HG03342 (cell line): ENCODE measurements at regions not wholly inside any gene's neighbourhood (a gene's known extent, or its start where the extent isn't known, plus 50 kb on each side); places are given as distances from the start of the nearest gene placed in this dataset.

Experiments
- ATAC-seq: cut with Tn5 transposase; IDR thresholded peaks from one replicate; pipeline ENCODE4 v1.9.1; 2021; ENCODE audit warnings: mild to moderate bottlenecking, moderate library complexity; ENCODE audit not compliant: unreplicated experiment

DNA sequence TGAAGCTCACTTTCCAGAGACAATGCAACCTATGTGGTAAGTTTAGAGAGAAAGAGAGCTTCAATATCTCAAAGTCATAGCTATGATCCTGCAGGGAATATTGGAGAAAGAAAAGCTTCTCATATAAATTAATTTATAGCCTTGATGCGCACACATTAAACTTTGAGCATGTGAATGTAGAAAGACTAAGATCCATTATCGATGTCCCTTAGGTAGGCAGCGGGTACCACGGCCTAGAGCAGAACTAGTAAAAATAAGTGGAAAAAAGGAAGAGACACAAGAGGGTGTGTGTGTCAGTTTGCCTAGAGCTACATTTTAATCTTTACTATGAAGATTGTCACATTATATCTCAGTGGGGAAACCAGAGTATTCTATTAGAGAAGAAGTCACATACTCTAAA is 685.6 kb downstream of the AMY1C start:
- no peak for ATAC-seq

DNA sequence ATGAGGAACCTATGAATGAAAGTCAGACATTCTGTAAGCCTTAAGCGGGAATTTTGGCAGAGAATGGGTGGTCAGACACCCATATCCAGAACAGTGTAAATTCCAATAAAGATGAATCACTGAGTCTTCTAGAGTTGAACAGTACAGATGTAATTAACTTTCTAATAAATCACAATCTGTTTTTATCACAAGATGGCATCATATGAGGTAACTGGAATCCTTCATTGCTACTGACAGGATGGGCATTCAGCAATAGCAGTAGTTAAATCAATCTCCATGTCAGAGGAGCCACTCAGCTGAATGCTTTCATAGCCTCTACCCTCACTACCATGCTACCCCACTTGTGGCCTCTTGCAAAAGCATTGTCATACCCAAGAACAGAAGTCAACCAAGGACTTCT is 690.3 kb downstream of the AMY1C start:
- ATAC-seq: no peak

DNA sequence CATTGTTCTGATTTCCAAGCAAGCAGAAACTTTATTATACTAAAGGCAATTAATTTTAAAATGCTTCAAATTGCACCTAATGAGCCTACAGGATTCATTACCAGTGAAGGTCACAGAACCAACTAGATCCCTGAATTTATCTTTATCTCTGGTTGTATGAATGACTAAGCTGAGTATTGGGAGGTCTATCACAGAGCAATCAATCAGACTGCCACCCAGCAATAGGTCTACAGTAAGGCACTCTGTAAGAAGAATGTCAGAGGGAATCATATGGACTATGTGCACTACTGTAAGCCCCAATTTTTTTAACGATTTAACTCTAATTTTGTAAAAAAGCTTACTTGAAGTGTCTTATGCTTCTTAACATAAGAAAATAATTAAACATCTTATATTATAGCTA is 707.0 kb downstream of the AMY1C start:
- ATAC-seq: no peak

DNA sequence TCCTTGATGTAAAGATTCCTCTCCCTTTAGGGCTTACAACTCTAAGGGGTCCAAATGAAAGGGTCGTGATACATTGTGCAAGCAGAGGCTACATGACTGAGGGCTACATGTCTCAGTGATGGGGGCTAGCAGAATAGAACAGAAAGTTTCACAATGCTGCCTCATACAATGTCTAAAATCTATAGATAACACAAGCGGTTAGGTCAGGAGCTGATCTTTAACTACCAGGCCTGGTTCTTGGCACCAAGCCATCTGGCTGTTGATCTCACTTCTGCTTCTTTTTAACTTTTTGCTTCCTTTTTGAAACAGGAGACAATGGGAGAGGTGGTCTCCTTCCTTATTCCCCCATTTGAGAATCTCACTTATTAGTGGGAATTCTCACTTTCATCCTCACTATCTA is 710.2 kb downstream of the AMY1C start:
- no peak for ATAC-seq

DNA sequence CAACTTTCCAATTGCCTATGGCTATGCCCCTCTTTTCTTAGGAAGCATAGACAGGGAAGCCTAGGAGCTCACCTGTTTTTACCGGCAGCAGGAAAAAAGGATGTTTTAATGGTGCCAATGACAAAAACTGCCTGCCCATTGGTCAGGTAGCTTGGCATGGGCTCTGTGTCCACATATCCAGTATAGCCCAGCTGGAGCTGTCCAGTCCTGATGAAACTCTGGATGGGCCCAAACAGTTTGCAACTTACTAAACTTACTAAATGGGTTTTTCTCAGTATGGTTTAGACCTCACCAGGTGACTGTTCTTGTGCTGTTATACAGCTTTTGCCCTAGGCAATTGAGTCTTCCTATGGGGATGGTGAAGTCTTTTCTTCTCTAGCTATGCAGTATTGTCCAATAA is 711.2 kb downstream of the AMY1C start:
- no peak for ATAC-seq

DNA sequence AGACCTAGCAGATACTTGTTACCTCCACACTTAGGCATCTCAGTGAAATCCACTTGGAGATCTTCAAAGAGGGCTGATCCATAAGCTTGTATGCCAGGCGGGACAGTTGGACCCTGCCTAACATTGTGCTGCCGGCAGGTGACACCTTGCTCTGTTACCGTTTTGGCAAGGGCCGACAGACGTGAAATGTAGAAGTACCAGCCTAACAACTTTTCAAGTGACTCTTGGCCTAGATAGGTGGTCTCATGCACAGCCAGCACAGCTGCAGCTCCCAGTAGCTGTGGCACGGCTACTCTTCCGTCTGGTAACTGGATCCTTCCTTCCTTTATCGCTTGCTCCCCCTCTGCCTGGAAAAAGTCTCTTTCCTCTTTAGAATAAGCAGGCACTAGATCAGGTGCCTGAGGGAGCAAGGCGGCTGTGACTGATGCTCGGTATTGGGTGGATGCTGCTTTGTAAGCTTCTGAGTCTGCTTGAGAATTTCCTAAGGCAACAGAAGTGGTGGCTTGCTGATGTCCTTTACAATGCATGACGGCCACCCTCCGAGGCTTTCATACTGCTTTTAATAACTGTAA is 713.5 kb downstream of the AMY1C start:
- ATAC-seq: no peak

DNA sequence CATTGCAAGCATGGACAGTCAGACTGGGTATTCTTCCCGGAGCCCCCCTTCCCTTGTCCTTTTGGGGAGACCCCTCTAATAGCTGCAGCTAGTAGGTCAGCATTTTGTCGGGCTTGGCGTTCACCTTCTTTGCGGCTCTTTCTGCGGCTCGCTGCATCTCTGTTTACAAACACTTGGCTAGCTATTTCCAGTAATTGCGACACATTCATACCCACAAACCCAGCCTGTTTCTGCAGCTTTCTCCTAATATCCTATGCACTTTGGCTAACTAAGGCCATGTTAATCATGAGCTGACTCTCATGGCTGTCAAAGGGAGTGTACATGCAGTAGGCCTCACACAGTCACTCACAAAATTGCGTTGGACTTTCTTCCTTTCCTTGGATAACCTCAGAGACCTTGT is 716.4 kb downstream of the AMY1C start:
- no peak for ATAC-seq

DNA sequence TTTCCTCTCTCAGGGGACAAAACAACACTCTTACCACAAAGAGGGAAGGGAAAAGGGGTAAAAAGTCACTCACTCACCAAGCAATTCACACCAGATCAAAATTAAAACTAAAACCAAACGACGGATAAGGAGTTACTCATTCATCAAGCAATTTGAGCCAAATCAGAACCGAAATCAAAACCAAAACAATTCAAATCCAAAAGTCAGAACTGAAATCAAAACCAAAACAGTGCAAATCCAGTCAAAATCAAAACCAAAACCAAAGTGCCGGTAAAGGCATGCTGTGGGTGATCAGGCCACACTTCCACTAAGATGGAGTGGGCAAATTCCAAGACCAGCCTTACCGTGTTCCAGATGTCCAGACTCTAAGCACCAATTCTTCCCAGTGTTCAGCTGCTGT is 717.9 kb downstream of the AMY1C start:
- ATAC-seq: peak; percentile 63

DNA sequence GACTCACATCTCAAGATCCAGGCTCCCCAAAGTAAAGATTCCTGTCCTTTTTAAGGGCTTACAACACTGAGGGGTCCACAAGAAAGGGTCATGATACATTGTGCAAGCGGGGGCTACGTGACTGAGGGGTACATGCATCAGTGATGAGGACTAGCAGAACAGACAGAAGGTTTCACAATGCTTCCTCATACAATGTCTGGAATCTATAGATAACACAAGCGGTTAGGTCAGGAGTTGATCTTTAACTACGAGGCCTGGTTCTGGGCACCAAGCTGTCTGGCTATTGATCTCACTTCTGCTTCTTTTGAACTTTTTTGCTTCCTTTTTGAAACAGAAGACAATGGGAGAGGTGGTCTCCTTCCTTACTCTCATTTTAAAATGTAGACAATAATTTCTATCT is 718.6 kb downstream of the AMY1C start:
- ATAC-seq: peak; percentile 52

DNA sequence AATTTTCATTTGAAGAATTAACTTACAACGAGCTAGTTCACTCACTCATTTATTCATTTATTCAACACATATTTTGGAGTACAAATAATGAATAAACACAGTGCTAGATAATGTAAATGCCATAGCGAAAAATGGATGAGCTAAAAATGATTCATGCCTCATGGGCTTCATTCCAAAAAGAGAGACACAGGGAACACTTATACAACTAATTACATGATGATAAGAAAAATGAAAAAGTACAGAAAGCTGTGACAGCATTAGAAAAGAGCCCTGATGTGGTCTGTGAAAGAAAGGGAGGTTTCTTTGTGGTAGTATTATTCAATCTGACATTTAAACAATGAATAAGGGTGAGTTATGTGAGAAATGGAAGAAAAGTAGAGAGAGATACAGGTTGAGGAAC is 726.4 kb downstream of the AMY1C start:
- no peak for ATAC-seq

DNA sequence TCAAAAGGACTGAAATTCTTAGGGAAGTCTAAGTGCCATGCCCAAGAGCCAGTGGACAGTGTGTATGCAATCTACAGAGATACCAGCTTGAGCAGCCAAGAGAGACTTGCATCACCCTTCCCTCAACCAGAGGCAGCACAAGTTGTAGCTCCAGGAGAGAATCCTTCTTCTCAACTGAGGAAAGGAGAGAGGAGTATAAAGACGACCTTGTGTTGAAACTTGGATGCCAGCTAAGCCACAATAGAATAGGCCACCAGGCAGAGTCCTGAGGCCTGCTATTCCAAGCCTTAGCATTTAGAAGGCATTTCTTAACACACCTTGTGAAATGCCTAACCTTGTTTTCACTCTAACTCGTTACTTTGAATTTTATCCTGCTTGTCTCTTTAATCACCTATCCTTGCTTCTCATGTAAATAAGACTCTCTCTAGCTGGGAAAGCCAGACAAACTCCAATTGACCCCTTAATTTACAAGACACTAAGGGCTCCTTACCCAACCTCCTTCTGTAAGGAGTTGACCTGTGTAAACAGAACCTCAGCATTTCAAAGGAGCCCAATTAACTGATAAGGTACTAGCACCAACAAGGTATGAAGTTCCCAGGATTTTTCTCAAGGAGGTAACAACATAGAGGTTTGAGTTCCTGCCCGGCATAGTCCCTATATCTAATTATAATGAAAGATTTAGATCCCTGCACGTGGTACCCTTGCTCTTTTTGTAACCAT is 738.8 kb downstream of the AMY1C start:
- no peak for ATAC-seq

DNA sequence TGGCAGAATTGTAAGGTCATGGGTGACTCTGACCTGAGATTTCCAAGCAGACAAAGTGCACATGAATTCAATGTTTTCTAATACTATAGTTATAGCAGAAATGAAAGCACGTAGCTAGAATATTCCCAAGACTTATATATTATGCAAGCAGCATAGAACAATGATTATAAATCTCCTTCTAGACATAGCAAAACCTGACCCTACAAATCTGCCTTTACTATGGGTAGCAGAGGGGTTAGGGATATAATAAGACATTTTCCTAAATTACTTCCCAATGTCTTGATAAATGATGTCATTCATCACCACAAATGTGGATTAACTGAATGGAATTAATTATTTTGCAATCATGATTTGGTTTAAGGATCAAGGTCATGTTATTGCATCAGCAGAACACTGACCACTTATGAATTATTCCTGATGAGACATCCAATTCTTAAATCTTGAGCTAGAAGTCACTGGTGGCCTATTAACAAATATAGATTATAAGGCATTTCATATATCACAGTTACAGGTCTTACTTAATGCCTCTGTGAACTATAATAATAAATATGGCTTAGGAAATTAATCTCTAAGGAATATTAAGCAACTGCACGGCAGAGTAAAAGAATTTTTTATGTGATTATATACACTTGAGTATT is 776.6 kb downstream of the AMY1C start:
- no peak for ATAC-seq

DNA sequence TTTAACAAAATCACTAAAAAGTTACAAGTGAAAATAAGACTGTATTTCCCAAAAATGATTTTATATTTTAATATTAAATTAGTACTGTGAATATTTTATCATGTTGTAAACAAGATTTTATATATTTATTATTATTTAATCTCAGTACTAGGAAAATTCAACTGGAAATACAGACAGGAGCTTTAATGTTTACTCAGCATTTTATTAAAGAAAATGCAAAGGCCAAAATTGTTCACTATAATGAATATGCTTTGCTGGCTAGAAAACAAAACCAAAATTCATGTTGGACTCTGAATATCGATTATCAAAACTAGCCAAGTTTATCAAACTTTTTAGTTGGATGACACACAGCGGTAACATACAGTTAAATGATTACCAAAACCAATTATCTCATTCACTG is 782.3 kb downstream of the AMY1C start:
- no peak for ATAC-seq

DNA sequence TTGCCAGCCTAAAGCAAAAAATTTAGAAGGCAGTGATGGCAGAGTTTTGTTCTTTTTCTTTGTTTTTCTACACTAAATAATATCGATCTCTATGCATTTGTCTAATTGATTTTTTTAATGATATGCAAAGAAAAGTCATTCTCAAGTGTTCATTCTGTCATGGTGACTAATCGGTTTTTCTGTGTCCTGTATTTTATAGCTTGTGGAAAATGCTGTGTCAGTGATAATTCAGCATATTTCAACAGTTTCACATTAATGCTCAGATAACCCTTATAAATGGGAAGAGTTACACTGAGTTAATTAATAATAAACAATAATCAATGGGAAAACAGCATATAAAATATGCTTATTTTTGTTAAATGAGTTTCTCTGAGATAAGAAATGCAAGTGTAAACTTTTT is 824.9 kb downstream of the AMY1C start:
- no peak for ATAC-seq

DNA sequence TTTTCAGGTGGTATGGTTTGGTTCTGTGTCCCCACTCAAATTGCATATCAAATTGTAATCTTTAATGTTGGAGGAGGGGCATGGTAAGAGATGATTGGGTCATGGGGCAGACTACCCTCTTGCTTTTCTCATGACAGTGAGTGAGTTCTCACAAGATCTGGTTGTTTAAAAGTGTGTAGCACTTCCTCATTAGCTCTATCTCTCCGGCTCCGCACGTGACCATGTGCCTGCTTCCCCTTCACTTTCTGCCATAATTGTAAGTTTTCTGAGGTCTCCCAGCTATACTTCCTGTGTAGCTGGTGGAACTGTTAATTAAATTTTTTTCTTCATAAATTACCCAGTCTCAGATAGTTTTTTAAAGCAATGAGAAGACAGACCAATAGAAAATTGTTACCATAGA is 843.2 kb downstream of the AMY1C start:
- ATAC-seq: peak; percentile 68

DNA sequence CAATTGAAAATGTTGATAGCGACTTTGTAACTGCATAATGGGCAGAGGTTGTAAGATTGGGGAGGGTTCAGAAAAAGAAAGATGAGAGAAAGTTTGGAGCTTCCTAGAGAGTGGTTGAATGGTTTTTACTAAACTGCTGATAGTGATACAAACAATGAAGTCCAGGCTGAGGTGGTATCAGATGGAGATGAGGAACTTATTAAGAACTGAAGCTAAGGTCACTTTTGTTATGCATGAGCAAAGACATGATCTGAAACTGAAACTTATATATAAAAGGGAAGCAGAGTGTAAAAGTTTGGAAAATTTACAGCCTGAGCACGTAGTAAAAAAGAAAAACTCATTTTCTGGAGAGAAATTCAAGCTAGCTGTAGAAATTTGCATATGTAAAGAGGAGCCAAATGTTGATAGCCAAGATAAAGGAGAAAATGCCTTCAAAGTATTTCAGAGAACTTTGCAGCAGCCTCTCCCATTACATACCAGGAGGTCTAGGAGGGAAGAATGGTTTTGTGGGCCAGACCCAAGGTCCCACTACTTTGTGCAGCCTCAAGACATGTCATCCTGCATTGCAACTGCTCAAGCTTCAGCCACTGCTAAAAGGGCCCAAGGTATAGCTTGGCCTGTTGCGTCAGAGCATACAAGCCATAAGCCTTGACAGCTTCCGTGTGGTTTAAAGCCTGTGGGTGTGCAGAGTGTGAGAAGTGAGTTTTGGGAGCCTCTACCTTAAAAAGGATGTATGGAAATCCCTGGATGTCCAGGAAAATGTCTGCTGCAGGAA is 843.9 kb downstream of the AMY1C start:
- peak; percentile 52 for ATAC-seq

DNA sequence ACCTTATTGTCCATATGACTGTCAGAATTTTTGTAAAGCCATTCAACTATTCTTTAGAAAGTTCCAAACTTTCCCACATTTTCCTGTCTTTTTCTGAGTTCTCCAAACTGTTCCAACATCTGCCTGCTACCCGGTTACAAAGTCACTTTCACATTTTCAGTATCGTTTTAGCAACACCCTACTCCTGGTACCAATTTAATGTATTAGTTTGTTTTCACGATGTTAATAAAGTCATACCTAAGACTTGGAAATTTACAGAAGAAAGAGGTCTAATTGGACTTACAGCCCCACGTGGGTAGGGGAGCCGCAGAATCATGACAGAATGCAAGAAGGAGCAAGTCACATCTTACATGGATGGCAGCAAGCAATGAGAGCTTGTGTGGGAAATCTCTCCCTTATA is 867.8 kb downstream of the AMY1C start:
- ATAC-seq: no peak

DNA sequence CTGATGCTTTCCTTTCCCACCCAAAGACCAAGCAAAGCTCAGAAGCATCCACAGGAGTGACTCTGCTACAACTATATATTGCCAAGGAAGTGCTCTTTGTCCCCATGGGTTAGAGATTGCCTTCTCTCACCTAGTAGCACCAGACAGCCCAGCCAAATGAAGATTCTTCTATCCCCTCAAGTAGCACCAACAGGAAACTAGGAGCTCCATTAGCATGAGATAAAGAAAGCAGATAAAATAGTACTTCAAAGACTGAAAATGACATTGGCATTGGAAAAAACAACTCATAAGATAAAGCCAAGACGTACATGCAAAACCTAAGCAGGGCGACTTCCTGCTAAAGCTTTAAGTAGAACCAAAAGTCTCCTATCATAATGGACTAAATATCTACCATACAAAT is 871.5 kb downstream of the AMY1C start:
- ATAC-seq: no peak

DNA sequence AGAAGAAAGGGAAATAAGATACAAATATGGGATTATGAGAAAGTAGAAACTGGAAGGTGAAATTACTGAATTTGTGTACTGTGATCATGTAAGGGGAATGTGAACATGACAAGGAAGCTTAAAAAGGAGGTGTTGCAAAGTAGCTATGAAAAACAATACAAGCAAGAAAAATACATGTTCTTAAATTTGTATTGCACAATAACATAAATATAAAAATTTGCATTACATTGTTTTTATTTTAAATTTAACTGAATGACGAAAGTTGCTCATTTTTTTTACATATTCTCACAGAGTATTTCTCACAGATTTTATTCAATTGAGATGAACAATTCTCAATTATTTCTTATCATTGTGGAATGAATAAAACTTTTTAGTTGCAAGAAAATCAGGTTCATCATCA is 874.8 kb downstream of the AMY1C start:
- ATAC-seq: no peak

DNA sequence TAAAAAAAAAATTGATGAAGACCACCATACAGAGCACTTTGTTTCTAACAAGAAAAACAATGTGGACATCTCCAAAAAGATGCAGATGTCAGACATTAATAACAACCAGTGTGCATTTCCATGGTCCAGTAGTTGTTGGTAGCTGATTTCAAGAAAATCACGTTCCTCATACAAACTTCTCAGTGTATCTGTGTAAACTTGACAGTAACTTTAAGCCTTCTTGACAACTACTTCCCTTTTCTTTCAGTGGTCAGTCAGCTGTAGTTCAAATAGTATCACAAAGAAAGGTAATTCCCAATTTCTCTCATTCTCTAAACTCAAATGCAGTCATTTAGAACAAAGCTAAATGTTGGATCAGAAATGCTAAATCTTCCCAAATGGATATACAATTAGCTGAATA is 879.9 kb downstream of the AMY1C start:
- ATAC-seq: no peak

DNA sequence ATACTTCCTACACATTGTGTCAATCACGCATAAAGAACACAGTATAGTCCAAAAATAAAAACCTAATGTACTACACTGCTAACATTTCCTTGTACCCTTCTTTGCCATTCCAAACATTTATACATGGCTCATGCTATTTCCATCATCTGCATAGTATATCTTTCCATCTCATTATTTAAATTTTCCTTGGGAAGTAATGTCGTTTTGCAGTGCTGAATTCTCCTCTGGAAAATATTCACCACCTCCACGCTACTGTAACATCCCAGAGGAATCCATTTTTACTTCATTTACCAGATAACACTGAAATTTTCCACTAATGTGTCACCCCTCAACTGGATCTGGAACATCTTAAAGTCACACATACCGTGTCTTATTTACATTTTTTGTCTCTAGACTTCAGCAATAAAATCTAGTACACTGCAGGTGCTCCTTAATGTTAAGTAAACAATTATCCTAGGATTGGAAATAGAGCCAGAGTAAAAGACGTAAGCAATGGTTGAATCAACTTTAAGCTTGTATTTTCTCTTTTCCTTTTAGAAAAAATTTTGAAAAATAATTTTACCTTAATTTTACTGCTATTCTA is 881.0 kb downstream of the AMY1C start:
- ATAC-seq: no peak
